ENCODE measurements at regions not wholly inside any gene's neighbourhood (a gene's known extent, or its start where the extent isn't known, plus 50 kb on each side); places are given as distances from the start of the nearest gene placed in this dataset.

DNA sequence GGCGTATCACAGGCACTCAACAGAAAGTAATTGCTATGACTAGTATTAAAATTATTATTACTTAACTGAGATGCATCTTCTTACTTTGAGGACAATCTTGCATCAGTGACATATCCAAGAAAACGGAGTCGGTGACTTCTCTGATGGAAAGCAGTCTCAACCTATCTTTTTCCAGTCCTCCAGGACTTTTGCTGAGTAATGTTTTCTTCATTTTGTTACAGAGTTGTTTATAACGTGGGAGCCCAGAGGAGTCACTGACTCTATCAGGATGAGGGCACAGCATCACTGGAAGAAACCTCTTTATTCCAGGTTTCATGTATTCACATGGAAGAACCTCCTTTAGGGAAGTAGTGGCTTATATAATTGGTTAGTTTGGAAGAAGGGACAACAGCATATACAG, 51.5 kb upstream of the MELK start:
- Histone ChIP-seq H3K4me3 (ENCODE audit: low read depth, low read length) (no peak overlapping the region), H4K8ac (ENCODE audit: low read depth, low read length) (no peak overlapping the region), H4K91ac (ENCODE audit: low read depth, low read length) (no peak overlapping the region), H3K79me1 (ENCODE audit: low read length) (no peaks in the 10 kb centered on the region), H3K36me3 (ENCODE audit: control insufficient read depth in 1 of 2, insufficient read depth in 2 of 2, low read length in 2 of 2) (no peaks in the 10 kb centered on the region), H3K4me1 (ENCODE audit: control insufficient read depth in 1 of 2, insufficient read depth in 2 of 2, low read length in 2 of 2) (no peaks in the 10 kb centered on the region), H2AFZ (ENCODE audit: insufficient read depth, low read length, poor library complexity) (no peak overlapping the region), H3K79me2 (ENCODE audit: control insufficient read depth, insufficient read depth, low read length, poor library complexity) (no peaks in the 10 kb centered on the region), H3K14ac (ENCODE audit: low read length) (no peak overlapping the region), H3K9ac (ENCODE audit: low read length) (no peak overlapping the region), H2AK5ac (ENCODE audit: low read length) (no peak overlapping the region), H3K27me3 (ENCODE audit: insufficient read depth, low read length) (no peaks in the 10 kb centered on the region), H3K4ac (ENCODE audit: low read depth, low read length) (no peak overlapping the region), H4K12ac (ENCODE audit: low read depth, low read length) (no peak overlapping the region), H3K18ac (ENCODE audit: low read length) (no peak overlapping the region), H3K9me3 (ENCODE audit: insufficient read depth, low read depth, low read length) (no peaks in the 10 kb centered on the region), H3K23ac (ENCODE audit: low read length) (no peak overlapping the region), H3K4me2 (ENCODE audit: low read length) (no peak overlapping the region), H3K27ac (ENCODE audit: low read depth, low read length) (no peak overlapping the region), H2BK12ac (ENCODE audit: low read length) (no peak overlapping the region), H2BK5ac (ENCODE audit: low read depth, low read length, poor library complexity) (no peak overlapping the region), H2BK120ac (ENCODE audit: insufficient read depth, low read length, poor library complexity) (no peak overlapping the region)
- DNase-seq, result no peak
- no CpG with 5 or more reads among the region's 4 CpGs for WGBS (ENCODE audit: extremely low coverage, insufficient coverage, insufficient read length)

DNA sequence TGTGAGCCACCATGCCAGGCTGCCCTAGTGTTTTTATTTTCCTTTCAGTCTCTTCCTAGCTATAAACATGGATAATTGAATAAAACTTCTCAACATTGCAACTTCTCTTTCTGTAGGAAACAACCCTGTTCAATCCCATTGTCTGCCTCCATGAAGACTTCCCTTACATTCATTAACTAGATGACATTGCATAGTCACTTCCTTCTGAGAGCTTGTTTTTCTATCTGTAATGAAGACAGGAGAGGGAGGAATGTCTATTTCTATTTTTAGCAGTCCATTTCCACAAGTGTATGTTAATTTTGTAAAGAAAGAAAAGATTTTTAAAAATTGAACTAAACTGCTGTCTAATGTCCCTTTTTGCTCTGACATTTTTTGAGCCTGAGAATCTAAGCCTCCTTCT, 55.6 kb upstream of the MELK start:
- no peak overlapping the region for H2BK12ac ChIP-seq (ENCODE audit: low read length)
- H3K27me3 ChIP-seq (ENCODE audit: insufficient read depth, low read length), result no peaks in the 10 kb centered on the region
- H3K4me2 ChIP-seq (ENCODE audit: low read length), result no peak overlapping the region
- H3K9ac ChIP-seq (ENCODE audit: low read length), result no peak overlapping the region
- H3K4me1 ChIP-seq (ENCODE audit: control insufficient read depth in 1 of 2, insufficient read depth in 2 of 2, low read length in 2 of 2), result no peaks in the 10 kb centered on the region
- no peak for DNase-seq
- no peaks in the 10 kb centered on the region for H3K9me3 ChIP-seq (ENCODE audit: insufficient read depth, low read depth, low read length)
- no peak overlapping the region for H2AFZ ChIP-seq (ENCODE audit: insufficient read depth, low read length, poor library complexity)
- H2BK120ac ChIP-seq (ENCODE audit: insufficient read depth, low read length, poor library complexity), result no peak overlapping the region
- H4K12ac ChIP-seq (ENCODE audit: low read depth, low read length), result no peak overlapping the region
- H2BK5ac ChIP-seq (ENCODE audit: low read depth, low read length, poor library complexity), result no peak overlapping the region
- H3K14ac ChIP-seq (ENCODE audit: low read length), result no peak overlapping the region
- no peaks in the 10 kb centered on the region for H3K79me1 ChIP-seq (ENCODE audit: low read length)
- H3K4ac ChIP-seq (ENCODE audit: low read depth, low read length), result no peak overlapping the region
- H3K23ac ChIP-seq (ENCODE audit: low read length), result no peak overlapping the region
- H3K18ac ChIP-seq (ENCODE audit: low read length), result no peak overlapping the region
- no peak overlapping the region for H3K27ac ChIP-seq (ENCODE audit: low read depth, low read length)
- H4K91ac ChIP-seq (ENCODE audit: low read depth, low read length), result no peak overlapping the region
- H3K79me2 ChIP-seq (ENCODE audit: control insufficient read depth, insufficient read depth, low read length, poor library complexity), result no peaks in the 10 kb centered on the region
- H2AK5ac ChIP-seq (ENCODE audit: low read length), result no peak overlapping the region
- no peak overlapping the region for H3K4me3 ChIP-seq (ENCODE audit: low read depth, low read length)
- H4K8ac ChIP-seq (ENCODE audit: low read depth, low read length), result no peak overlapping the region
- H3K36me3 ChIP-seq (ENCODE audit: control insufficient read depth in 1 of 2, insufficient read depth in 2 of 2, low read length in 2 of 2), result no peaks in the 10 kb centered on the region

DNA sequence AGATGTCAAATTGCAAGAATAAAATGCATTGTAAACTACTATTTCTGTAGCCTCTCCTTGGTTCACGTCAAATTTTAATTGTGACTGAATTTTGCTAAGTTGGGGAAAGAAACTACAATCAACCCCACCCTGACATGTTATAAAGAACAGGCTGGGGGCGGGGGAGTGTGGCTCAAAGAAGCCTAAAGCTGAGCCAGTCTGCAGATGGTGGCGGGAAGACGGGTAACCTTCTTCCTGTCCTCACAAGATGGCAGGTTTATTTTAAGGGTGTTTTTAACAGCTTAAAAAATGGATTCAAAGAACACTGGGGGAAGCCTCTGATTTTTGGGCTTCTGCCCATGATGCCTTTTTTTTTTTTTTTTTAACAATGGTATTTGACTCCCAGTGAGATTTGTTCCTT, 68.5 kb upstream of the MELK start:
- no peaks in the 10 kb centered on the region for H3K4me1 ChIP-seq (ENCODE audit: control insufficient read depth in 1 of 2, insufficient read depth in 2 of 2, low read length in 2 of 2)
- H2BK120ac ChIP-seq (ENCODE audit: insufficient read depth, low read length, poor library complexity), result no peak overlapping the region
- no peak overlapping the region for H3K23ac ChIP-seq (ENCODE audit: low read length)
- H2BK5ac ChIP-seq (ENCODE audit: low read depth, low read length, poor library complexity), result no peak overlapping the region
- H4K12ac ChIP-seq (ENCODE audit: low read depth, low read length), result no peak overlapping the region
- no peak overlapping the region for H3K14ac ChIP-seq (ENCODE audit: low read length)
- H4K8ac ChIP-seq (ENCODE audit: low read depth, low read length), result no peak overlapping the region
- H3K4me2 ChIP-seq (ENCODE audit: low read length), result no peak overlapping the region
- no peak overlapping the region for H3K4ac ChIP-seq (ENCODE audit: low read depth, low read length)
- H3K79me1 ChIP-seq (ENCODE audit: low read length), result no peaks in the 10 kb centered on the region
- no CpG with 5 or more reads among the region's 4 CpGs for WGBS (ENCODE audit: extremely low coverage, insufficient coverage, insufficient read length)
- no peaks in the 10 kb centered on the region for H3K79me2 ChIP-seq (ENCODE audit: control insufficient read depth, insufficient read depth, low read length, poor library complexity)
- H3K9me3 ChIP-seq (ENCODE audit: insufficient read depth, low read depth, low read length), result no peaks in the 10 kb centered on the region
- no peaks in the 10 kb centered on the region for H3K36me3 ChIP-seq (ENCODE audit: control insufficient read depth in 1 of 2, insufficient read depth in 2 of 2, low read length in 2 of 2)
- H3K18ac ChIP-seq (ENCODE audit: low read length), result no peak overlapping the region
- no peak overlapping the region for H2AFZ ChIP-seq (ENCODE audit: insufficient read depth, low read length, poor library complexity)
- no peak overlapping the region for H2AK5ac ChIP-seq (ENCODE audit: low read length)
- no peak overlapping the region for H4K91ac ChIP-seq (ENCODE audit: low read depth, low read length)
- H3K4me3 ChIP-seq (ENCODE audit: low read depth, low read length), result no peak overlapping the region
- H3K9ac ChIP-seq (ENCODE audit: low read length), result no peak overlapping the region
- H3K27me3 ChIP-seq (ENCODE audit: insufficient read depth, low read length), result no peaks in the 10 kb centered on the region
- DNase-seq, result no peak
- no peak overlapping the region for H3K27ac ChIP-seq (ENCODE audit: low read depth, low read length)
- H2BK12ac ChIP-seq (ENCODE audit: low read length), result no peak overlapping the region

DNA sequence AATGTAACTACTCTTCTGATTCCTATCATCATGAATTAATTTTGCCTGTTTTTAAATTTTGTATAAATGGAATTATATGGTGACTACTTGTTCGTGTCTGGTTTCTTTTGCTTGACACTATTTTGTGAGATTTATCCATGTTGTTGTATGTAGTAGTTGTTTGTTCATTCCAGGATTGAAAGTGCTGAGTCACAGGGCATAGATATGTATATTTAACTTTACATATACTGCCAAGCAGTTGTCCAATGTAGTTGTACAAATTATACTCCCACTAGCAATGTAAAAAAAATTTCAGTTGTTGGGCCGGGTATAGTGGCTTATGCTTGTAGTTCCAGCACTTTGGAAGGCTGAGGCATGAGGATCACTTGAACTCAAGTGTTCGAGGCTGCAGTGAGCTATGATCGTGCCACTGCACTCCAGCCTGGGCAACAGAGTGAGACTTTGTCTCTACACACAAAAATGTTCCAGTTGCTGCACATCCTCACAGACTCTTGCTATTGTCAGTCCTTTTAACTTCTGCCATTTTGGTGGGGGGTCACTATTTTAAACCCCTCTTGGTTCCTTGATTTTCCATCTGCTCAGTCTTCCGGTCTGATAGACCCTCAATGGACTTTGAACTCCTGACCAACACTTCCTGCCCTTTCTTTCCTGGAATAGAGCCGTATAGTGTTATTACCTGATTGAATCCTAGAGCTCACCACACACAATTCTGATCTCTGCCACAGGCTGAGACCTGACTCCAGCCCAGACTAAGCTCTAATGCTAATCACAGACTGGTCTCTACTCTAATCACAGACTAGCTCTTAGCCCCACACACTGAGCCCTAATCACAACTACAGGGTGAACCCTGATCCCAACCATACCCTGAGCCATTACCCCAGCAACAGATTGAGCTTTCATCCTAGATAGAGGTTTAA, 69.3 kb upstream of the MELK start:
- WGBS (ENCODE audit: extremely low coverage, insufficient coverage, insufficient read length), result no CpG with 5 or more reads among the region's 6 CpGs

More for the DNA sequence above, 69.3 kb upstream of the MELK start:
- H3K9ac ChIP-seq (ENCODE audit: low read length), result no peak overlapping the region
- no peak overlapping the region for H3K14ac ChIP-seq (ENCODE audit: low read length)
- H3K27me3 ChIP-seq (ENCODE audit: insufficient read depth, low read length), result no peaks in the 10 kb centered on the region
- no peaks in the 10 kb centered on the region for H3K4me1 ChIP-seq (ENCODE audit: control insufficient read depth in 1 of 2, insufficient read depth in 2 of 2, low read length in 2 of 2)
- H2BK120ac ChIP-seq (ENCODE audit: insufficient read depth, low read length, poor library complexity), result no peak overlapping the region
- H3K4me3 ChIP-seq (ENCODE audit: low read depth, low read length), result no peak overlapping the region
- no peak overlapping the region for H3K23ac ChIP-seq (ENCODE audit: low read length)
- no peak overlapping the region for H2BK5ac ChIP-seq (ENCODE audit: low read depth, low read length, poor library complexity)
- H2AFZ ChIP-seq (ENCODE audit: insufficient read depth, low read length, poor library complexity), result no peak overlapping the region
- H4K91ac ChIP-seq (ENCODE audit: low read depth, low read length), result no peak overlapping the region
- H3K36me3 ChIP-seq (ENCODE audit: control insufficient read depth in 1 of 2, insufficient read depth in 2 of 2, low read length in 2 of 2), result no peaks in the 10 kb centered on the region
- no peak overlapping the region for H3K18ac ChIP-seq (ENCODE audit: low read length)
- DNase-seq, result no peak
- no peak overlapping the region for H2BK12ac ChIP-seq (ENCODE audit: low read length)
- H3K79me2 ChIP-seq (ENCODE audit: control insufficient read depth, insufficient read depth, low read length, poor library complexity), result no peaks in the 10 kb centered on the region
- no peaks in the 10 kb centered on the region for H3K9me3 ChIP-seq (ENCODE audit: insufficient read depth, low read depth, low read length)
- H2AK5ac ChIP-seq (ENCODE audit: low read length), result no peak overlapping the region
- H3K79me1 ChIP-seq (ENCODE audit: low read length), result no peaks in the 10 kb centered on the region
- H3K4ac ChIP-seq (ENCODE audit: low read depth, low read length), result no peak overlapping the region
- H4K12ac ChIP-seq (ENCODE audit: low read depth, low read length), result no peak overlapping the region
- H4K8ac ChIP-seq (ENCODE audit: low read depth, low read length), result no peak overlapping the region
- H3K4me2 ChIP-seq (ENCODE audit: low read length), result no peak overlapping the region
- no peak overlapping the region for H3K27ac ChIP-seq (ENCODE audit: low read depth, low read length)

Data from trophoblast cell (in vitro differentiated cells and primary cell).